GM19328 (cell line): ENCODE measurements at regions not wholly inside any gene's neighbourhood (a gene's known extent, or its start where the extent isn't known, plus 50 kb on each side); places are given as distances from the start of the nearest gene placed in this dataset.
"Not testable (repeated sequence)": the region's sequence is repeated elsewhere in the genome, so short reads cannot be mapped to it uniquely, and the experiment has no call there.

ENCODE experiments used
- ATAC-seq: cut with Tn5 transposase; IDR thresholded peaks from one replicate; pipeline ENCODE4 v1.9.1; 2021; ENCODE audit warnings: mild to moderate bottlenecking, moderate library complexity; ENCODE audit not compliant: unreplicated experiment

DNA sequence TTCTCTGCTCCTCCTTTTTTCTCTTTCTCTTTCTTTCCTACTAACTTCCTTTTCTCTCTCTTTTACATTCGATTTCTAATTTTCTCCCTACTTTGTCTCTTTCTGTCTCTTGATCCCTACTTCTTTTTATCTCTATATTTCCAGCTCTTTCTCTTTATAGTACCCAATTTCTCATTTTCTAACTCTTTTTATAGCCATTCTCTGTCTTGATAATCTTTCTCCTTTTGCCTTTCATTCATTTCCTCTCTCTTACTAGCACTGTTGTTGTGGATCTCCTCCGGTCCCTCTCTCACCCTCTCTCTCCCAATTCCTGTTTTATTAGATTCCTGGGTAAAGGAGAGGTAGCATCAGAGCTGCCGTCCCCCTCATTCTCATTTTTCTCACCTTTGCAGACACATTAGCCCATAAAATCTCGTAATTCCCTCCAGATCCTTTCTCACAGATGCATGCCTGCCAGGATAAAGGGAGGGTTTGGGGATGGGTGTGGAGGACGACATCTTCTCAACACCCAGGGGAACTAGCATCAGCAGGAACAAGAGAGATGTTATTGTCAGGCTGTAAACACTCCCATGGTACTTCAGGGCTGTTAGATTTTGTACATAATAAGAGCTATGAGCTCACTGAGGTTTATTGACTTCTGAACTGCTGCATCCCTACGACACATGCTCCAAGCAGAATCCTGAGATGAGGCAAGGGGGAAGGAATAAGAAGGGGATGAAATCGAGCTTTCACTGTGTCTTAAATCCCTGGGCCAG lies 159.0 kb upstream of the GALNT2 start:
- ATAC-seq: no peak

- no peak for ATAC-seq
These were observed 158.3 kb upstream of the GALNT2 start for GRCh38 chr1:229908689-229909088.

GRCh38 chr1:229913489-229913888 lies 153.5 kb upstream of the GALNT2 start:
- ATAC-seq: no peak

GRCh38 chr1:229919488-229919887 lies 147.6 kb upstream of the GALNT2 start:
- not testable (repeated sequence) for ATAC-seq

GRCh38 chr1:229920683-229921082 lies 146.4 kb upstream of the GALNT2 start:
- no peak for ATAC-seq

- no peak for ATAC-seq
These were observed 144.8 kb upstream of the GALNT2 start for GRCh38 chr1:229922249-229922648.

- no peak for ATAC-seq
These were observed 142.4 kb upstream of the GALNT2 start for GRCh38 chr1:229924639-229925038.

DNA sequence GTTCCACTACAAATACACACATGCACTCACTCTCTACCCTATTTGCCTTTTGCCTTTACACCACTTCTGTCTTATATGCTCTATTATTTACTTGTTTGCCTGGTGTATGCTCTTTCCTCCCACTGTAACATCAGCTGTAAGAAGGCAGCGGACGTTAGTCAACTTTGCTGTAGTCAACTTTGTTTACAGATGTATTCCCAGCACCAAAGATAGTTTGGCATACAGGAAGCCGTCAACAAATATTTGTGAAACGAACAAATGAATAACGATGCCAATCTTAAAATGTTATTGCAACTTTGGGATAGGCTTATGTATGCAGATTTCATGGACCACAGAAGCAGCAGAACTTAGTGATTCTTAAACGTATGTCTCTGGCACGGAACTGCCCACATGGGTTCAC lies 138.3 kb upstream of the GALNT2 start:
- ATAC-seq: no peak

DNA sequence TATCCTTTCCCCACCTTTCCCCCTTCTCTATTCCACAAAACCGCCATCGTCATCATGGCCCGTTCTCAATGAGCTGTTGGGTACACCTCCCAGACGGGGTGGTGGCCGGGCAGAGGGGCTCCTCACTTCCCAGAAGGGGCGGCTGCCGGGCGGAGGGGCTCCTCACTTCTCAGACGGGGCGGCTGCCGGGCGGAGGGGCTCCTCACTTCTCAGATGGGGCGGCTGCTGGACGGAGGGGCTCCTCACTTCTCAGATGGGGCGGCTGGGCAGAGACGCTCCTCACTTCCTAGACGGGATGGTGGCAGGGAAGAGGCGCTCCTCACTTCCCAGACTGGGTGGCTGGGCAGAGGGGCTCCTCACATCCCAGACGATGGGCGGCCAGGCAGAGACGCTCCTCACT lies 135.3 kb upstream of the GALNT2 start:
- ATAC-seq: not testable (repeated sequence)

DNA sequence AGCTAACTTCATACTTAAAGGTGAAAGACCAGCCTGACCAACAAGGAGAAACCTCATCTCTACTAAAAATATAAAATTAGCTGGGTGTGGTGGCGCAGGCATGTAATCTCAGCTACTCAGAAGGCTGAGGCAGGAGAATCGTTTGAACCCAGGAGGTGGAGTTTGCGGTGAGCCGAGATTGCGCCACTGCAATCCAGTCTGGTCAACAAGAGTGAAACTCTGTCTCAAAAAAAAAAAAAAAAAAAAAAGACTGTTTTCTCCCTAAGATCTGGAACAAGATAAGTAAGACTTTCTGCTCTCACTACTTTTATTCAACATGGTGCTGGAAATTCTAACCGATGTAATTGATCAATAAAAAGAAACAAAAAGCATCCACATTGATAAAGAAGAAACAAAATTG lies 131.9 kb upstream of the GALNT2 start:
- not testable (repeated sequence) for ATAC-seq

GRCh38 chr1:229938551-229938950 lies 128.5 kb upstream of the GALNT2 start:
- ATAC-seq: no peak

- ATAC-seq: no peak
These were observed 126.4 kb upstream of the GALNT2 start for GRCh38 chr1:229940684-229941083.

DNA sequence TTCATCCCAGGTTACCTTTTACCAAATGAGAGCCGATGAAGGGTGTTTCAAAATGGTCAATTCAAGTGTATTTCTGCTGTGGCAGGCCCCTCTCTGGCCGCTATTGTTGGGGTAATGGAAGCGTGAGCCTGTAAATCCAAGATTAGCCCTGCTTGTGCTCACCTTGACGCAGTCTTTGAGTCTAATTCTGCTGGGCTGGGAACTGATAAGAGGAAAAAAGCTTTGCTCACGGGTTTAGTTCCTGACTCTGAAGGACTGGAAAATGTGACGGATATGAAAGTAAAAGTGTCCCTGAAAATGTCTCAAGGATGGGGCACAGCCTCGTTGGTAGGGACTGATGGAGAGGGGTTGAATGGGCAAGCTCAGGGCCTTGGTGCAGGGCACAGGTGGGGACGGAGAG lies 125.9 kb upstream of the GALNT2 start:
- ATAC-seq: no peak

- ATAC-seq: no peak
These were observed 125.2 kb upstream of the GALNT2 start for GRCh38 chr1:229941831-229942230.

GRCh38 chr1:229942501-229942900 lies 124.5 kb upstream of the GALNT2 start:
- no peak for ATAC-seq

- ATAC-seq: no peak
These were observed 123.8 kb upstream of the GALNT2 start for GRCh38 chr1:229943148-229943714.

GRCh38 chr1:229943988-229944743 lies 122.9 kb upstream of the GALNT2 start:
- no peak for ATAC-seq

DNA sequence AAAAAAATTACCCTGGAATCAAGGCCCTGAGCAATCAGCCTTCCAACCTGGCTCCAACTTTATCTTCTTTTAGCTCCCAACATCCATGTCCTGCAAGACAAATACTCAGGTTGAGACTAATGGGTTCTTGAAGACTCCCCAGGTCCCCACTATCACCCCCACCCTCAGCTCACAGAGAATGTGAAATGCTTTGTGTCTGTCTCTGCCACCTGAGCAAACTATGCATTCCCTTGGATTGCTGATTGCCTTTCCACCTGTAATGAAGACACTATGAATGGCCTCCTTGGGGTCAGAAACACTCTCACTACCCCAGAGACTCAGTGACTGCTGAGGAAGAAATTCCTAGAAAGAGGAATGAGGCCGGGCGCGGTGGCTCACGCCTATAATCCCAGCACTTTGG lies 121.2 kb upstream of the GALNT2 start:
- no peak for ATAC-seq

- ATAC-seq: no peak
These were observed 119.1 kb upstream of the GALNT2 start for GRCh38 chr1:229947968-229948367.

GRCh38 chr1:229948438-229948837 lies 118.6 kb upstream of the GALNT2 start:
- ATAC-seq: no peak

DNA sequence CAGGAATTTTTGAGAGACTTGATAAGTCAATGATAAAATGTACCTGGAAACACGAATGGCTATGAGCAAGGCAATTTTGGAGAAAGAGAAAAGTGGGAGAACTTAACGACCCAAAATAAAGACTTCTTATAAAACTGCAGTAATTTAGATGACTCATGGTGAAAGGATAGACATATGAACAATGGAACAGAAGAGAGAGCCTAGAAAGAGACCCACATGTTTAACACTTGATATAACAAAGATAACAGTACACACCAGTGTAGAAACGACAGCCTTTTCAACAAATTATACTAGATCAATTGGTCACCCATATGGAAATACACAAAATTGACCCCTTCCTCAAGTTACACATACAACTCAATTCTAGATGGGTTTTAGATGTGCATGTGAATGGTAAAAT lies 117.5 kb upstream of the GALNT2 start:
- no peak for ATAC-seq

DNA sequence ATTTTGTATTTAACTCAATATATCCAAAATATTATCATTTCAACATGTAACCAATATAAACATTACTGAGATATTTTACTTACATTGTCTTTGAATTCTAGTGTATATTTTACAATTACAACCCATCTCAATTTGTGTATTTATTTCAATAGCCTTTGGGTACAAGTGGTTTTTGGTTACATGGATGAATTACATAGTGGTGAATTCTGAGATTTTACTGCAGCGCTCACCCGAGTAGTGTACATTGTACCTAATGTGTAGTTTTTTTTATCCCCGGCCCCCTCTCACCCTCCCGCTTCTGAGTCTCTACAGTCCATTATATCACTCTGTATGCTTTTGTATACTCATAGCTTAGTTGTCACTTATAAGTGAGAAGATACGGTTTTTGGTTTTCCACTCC lies 117.0 kb upstream of the GALNT2 start:
- ATAC-seq: no peak
